ENCODE measurements at regions not wholly inside any gene's neighbourhood (a gene's known extent, or its start where the extent isn't known, plus 50 kb on each side); places are given as distances from the start of the nearest gene placed in this dataset.

- TF ChIP-seq CTCF (IDR thresholded peaks at IDR 0.05) (no peak), EZH2 (IDR thresholded peaks at IDR 0.05; ENCODE audit: borderline replicate concordance, insufficient read depth, low read depth, low read length, poor library complexity, severe bottlenecking) (no peak)
These were observed 594.2 kb upstream of the NRG3 start for GRCh38 chr10:81280497-81281479.

Measured in B cell (primary cell).